Heart left ventricle (tissue), 13 donors: ENCODE measurements at regions not wholly inside any gene's neighbourhood (a gene's known extent, or its start where the extent isn't known, plus 50 kb on each side); places are given as distances from the start of the nearest gene placed in this dataset.

Source experiments
- CTCF ChIP-seq, 12 donors: fragments of 200-600 bp; sonication (generic) in 4 of 12; IDR thresholded peaks; one replicate each; pipeline versions ENCODE4 v1.5.0 to v1.8.0; 2018 to 2022; ENCODE audit warnings: antibody characterized with exemption in 12 of 12, mild to moderate bottlenecking in 5 of 12
- POLR2A ChIP-seq, 2 donors: fragments of 450-650 bp; IDR thresholded peaks; one replicate each; pipeline ENCODE4 v1.6.1; 2017; ENCODE audit warnings: antibody characterized with exemption in 2 of 2, mild to moderate bottlenecking in 2 of 2, moderate library complexity in 2 of 2
- donor health status: ischemic (EF 13 %, LVEDD 7.1; RV severe dilation, severe dysfunction).
- donor health status: DM: no; HTN: yes; CAD: no.
- donor health status: DM: no; HTN: no; CAD: no.
- donor health status: ischemic (EF 25% LVEDD 6.9; RV normal size, moderate dysfunction).
- donor health status: ischemic (EF 25% LVEDD 5.7; RV mildly dilated, moderate dysfunction).
- donor health status: ischemic (EF 35%, LVEDD 5.7; RV mildly dilated, moderate dysfunction).
- donor health status: nonischemic (EF 11% LVEDD 7.7; RV severe dilation, severe dysfunction).
- donor health status: DM: yes; HTN: yes; CAD: no.
- donor health status: PGD.
- donor health status: ischemic (EF 29% LVEDD 5.4; RV normal size, mild dysfunction).
- donor health status: nonischemic (EF 23%, LVEDD 6.1; RV moderate dilation, normal function).

GRCh38 chr14:53551862-53552261 lies 398.7 kb upstream of the DDHD1 start:
- no peak for TF ChIP-seq CTCF (IDR thresholded peaks at IDR 0.05)
- TF ChIP-seq POLR2A (IDR thresholded peaks at IDR 0.05): no peak
